HG03565 (cell line): ENCODE measurements at regions not wholly inside any gene's neighbourhood (a gene's known extent, or its start where the extent isn't known, plus 50 kb on each side); places are given as distances from the start of the nearest gene placed in this dataset.

Experiments
- ATAC-seq: cut with Tn5 transposase; IDR thresholded peaks from one replicate; pipeline ENCODE4 v1.9.1; 2021; ENCODE audit warnings: mild to moderate bottlenecking, moderate library complexity; ENCODE audit not compliant: unreplicated experiment

DNA sequence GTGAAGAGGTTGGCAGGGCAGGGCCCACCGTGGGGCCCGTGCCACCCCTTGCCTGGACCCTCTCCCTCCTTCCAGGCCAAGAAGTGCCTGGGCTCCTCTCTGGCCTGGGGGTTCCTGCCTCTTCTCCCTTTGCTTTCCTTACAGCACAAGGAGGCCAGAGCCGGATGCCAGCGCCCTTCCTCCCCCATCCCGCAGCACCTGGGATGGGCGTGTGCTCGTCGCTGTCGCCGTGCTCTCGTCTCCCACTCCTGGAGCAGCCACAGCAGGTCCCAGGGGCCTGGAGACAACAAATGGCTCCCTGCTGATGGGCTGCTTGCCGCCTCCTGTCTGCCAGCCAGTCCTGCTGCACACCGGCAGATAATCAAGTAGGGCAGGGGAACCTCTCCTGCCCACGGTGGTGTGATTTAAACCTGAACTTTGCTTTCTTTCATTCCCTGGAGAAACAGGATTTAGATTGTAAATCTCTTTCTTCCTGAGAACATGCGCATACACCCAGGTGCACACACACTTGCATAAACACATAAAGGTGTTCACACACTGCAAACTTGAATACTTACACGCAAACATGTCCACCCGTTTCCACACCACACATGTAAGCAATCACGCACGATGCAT lies 50.8 kb upstream of the POU3F1 start:
- ATAC-seq, result no peak
